ENCODE measurements at regions not wholly inside any gene's neighbourhood (a gene's known extent, or its start where the extent isn't known, plus 50 kb on each side); places are given as distances from the start of the nearest gene placed in this dataset.

DNA sequence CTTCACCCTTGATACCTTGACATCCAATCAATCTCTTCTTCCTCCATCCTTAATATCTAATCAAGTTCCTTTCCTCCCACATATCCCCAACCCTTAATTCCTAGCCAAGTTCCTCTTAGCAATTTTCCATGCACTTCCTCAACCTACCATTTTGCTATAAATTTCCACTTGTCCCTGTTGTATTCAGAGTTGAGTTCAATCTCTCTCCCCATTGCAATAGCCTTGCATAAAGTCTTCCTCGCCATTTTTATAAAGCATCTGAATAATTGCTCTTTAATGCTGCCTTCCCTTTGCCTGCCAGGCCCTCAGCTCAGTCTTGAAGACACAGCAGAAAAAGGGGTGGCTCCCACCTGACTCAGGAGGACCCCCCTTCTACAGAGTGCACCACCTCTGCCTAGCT is 390.3 kb downstream of the HHIPL2 start:
- TF ChIP-seq, protein P1, sequence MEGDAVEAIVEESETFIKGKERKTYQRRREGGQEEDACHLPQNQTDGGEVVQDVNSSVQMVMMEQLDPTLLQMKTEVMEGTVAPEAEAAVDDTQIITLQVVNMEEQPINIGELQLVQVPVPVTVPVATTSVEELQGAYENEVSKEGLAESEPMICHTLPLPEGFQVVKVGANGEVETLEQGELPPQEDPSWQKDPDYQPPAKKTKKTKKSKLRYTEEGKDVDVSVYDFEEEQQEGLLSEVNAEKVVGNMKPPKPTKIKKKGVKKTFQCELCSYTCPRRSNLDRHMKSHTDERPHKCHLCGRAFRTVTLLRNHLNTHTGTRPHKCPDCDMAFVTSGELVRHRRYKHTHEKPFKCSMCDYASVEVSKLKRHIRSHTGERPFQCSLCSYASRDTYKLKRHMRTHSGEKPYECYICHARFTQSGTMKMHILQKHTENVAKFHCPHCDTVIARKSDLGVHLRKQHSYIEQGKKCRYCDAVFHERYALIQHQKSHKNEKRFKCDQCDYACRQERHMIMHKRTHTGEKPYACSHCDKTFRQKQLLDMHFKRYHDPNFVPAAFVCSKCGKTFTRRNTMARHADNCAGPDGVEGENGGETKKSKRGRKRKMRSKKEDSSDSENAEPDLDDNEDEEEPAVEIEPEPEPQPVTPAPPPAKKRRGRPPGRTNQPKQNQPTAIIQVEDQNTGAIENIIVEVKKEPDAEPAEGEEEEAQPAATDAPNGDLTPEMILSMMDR (IDR thresholded peaks at IDR 0.05; ENCODE audit: poor library complexity) = no peak
- TF ChIP-seq EZH2 (IDR thresholded peaks at IDR 0.05; ENCODE audit: borderline replicate concordance) = no peak
- TF ChIP-seq EZH2phosphoT487 (IDR thresholded peaks at IDR 0.05; ENCODE audit: low read depth, severe bottlenecking, unreplicated experiment) = no peak

Data from hepatocyte (in vitro differentiated cells).